Sigmoid colon (tissue), 6 donors: ENCODE measurements at regions not wholly inside any gene's neighbourhood (a gene's known extent, or its start where the extent isn't known, plus 50 kb on each side); places are given as distances from the start of the nearest gene placed in this dataset.

Source experiments
- DNase-seq: peaks from one replicate; pipeline ENCODE4 v3.0.0-alpha.2; 2019
- H3K27ac ChIP-seq, 4 donors: fragments of 200-600 bp; sonication (generic); one replicate each; pipeline ENCODE4 v1.5.1; 2016 to 2019; ENCODE audit warnings: mild to moderate bottlenecking in 1 of 4
- H3K27me3 ChIP-seq, 3 donors: fragments of 200-600 bp; sonication (generic); one replicate each; pipeline ENCODE4 v1.5.1; 2019; ENCODE audit warnings: mild to moderate bottlenecking in 1 of 3
- H3K36me3 ChIP-seq, 4 donors: fragments of 200-600 bp; sonication (generic); one replicate each; pipeline ENCODE4 v1.5.1; 2016 to 2019
- H3K4me1 ChIP-seq, 4 donors: fragments of 200-600 bp; sonication (generic); one replicate each; pipeline ENCODE4 v1.5.1; 2017 to 2019
- H3K4me3 ChIP-seq, 4 donors: fragments of 200-600 bp; sonication (generic); one replicate each; pipeline ENCODE4 v1.5.1; 2017 to 2019; ENCODE audit warnings: mild to moderate bottlenecking in 2 of 4, moderate library complexity in 1 of 4
- H3K9me3 ChIP-seq, 4 donors: fragments of 200-600 bp in 3 of 4; sonication (generic) in 3 of 4; one replicate each; pipeline versions ENCODE4 v1.5.1 to v1.6.1; 2013 to 2019
- EP300 ChIP-seq, 4 donors: sonication (generic); formaldehyde crosslinking; IDR thresholded peaks; one replicate each; pipeline ENCODE4 v1.6.1; 2017; ENCODE audit warnings: antibody characterized with exemption in 4 of 4
- POLR2A ChIP-seq, 2 donors: fragments of 450-650 bp; IDR thresholded peaks; one replicate each; pipeline ENCODE4 v1.6.1; 2016; ENCODE audit warnings: antibody characterized with exemption in 2 of 2, mild to moderate bottlenecking in 2 of 2, moderate library complexity in 2 of 2
- POLR2AphosphoS5 ChIP-seq, 4 donors: sonication (generic); formaldehyde crosslinking; IDR thresholded peaks; one replicate each; pipeline ENCODE4 v1.6.1; 2017; ENCODE audit warnings: antibody characterized with exemption in 4 of 4
- WGBS, 2 donors: extraction: QIAGEN DNeasy Blood & Tissue Kit; methylation state at CpG; one replicate each; pipeline ENCODE4 v1.1.7; 2013; 5-methylcytosine and 5-hydroxymethylcytosine counted together
- intact Hi-C: fragments of 100-400 bp; cut with DNase I; formaldehyde crosslinking; loops from one replicate; pipeline ENCODE4 v1.15.1; 2023
- small RNA-seq, 3 donors: library from RNA; depleted of rRNA; stranded (forward); fragments of <200 nt; gene quantifications; one replicate each; pipeline ENCODE3, GENCODE V24; 2016
- TF ChIP-seq, protein P1 (sequence below), 4 experiments: fragments of 450-650 bp in 3 of 4; fragments of 200-600 bp in 1 of 4; IDR thresholded peaks; one replicate each; pipeline ENCODE4 v1.5.1; 2016 to 2019; ENCODE audit warnings: antibody characterized with exemption in 4 of 4, mild to moderate bottlenecking in 3 of 4, moderate library complexity in 2 of 4
- donor health status: healthy with polysubstance abuse.
- donor health status: healthy.

DNA sequence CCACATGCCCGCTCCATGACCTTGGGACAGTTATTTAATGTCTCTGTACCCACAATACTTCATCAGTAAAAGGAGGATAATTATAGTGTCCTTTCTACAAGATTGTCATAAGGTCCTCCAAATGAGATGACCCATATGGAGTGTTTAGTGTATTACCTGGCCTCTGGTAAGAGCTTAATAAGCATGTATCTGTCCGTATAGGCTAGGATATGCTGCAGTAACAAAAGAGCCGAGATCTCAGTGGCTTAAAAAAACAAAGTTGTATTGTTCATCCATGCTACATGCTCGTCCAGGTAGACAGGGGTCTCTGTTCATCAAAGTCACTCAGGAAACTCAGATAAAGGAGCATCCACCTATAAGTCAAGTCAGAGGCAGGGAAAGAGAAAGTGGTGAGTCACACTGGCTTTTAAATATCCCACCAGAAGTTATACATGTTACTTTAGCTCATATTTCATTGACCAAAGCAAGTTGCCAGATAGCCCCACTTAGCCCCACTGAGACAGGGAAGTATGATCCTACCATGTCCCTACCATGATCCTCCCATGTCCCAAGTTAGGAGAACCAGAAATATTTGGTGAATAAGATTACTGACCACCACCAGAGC is 53.0 kb upstream of the KAZN start:
- Histone ChIP-seq H3K9me3 (no peaks in the 10 kb centered on the region), H3K27ac (no peak overlapping the region), H3K27me3 (no peaks in the 10 kb centered on the region), H3K36me3 (no peaks in the 10 kb centered on the region), H3K4me1 (no peaks in the 10 kb centered on the region), H3K4me3 (no peak overlapping the region)
- TF ChIP-seq, protein P1, sequence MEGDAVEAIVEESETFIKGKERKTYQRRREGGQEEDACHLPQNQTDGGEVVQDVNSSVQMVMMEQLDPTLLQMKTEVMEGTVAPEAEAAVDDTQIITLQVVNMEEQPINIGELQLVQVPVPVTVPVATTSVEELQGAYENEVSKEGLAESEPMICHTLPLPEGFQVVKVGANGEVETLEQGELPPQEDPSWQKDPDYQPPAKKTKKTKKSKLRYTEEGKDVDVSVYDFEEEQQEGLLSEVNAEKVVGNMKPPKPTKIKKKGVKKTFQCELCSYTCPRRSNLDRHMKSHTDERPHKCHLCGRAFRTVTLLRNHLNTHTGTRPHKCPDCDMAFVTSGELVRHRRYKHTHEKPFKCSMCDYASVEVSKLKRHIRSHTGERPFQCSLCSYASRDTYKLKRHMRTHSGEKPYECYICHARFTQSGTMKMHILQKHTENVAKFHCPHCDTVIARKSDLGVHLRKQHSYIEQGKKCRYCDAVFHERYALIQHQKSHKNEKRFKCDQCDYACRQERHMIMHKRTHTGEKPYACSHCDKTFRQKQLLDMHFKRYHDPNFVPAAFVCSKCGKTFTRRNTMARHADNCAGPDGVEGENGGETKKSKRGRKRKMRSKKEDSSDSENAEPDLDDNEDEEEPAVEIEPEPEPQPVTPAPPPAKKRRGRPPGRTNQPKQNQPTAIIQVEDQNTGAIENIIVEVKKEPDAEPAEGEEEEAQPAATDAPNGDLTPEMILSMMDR (IDR thresholded peaks at IDR 0.05) = no peak
- TF ChIP-seq POLR2AphosphoS5 (IDR thresholded peaks at IDR 0.05) (no peak), POLR2A (IDR thresholded peaks at IDR 0.05) (no peak), EP300 (IDR thresholded peaks at IDR 0.05) (no peak)
- WGBS, 2 donors = 88 to 90% methylated on average over 4 of the region's 4 CpGs
- DNase-seq = no peak
- intact Hi-C loops = no loop called here

DNA sequence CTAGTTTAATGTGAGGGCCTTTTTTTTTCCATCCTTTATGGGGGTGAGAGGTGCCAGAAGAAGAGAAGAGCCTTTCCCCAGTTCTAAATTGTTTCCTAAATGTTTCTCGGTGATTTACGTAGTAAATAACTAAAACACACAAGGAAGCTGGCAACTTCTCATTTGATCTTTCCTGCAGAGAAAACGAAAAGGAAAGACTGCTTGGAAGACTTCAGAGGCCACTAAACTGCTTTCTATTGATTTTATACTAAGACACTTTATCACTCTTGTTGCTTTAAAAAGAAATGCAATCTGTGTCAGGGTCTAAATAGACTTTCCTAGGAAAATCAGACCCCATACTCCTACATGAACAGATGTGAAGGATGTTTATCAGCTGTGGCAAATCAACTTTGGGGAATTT is 52.1 kb upstream of the KAZN start:
- TF ChIP-seq EP300 (IDR thresholded peaks at IDR 0.05) (no peak), POLR2AphosphoS5 (IDR thresholded peaks at IDR 0.05) (no peak), POLR2A (IDR thresholded peaks at IDR 0.05) (no peak)
- TF ChIP-seq, protein P1 (IDR thresholded peaks at IDR 0.05) = no peak
- no peak overlapping the region for H3K4me3 ChIP-seq
- H3K9me3 ChIP-seq = no peaks in the 10 kb centered on the region
- no peak overlapping the region for H3K27ac ChIP-seq
- no peaks in the 10 kb centered on the region for H3K4me1 ChIP-seq
- no peaks in the 10 kb centered on the region for H3K27me3 ChIP-seq
- DNase-seq = no peak
- intact Hi-C loops = no loop called here
- H3K36me3 ChIP-seq = no peaks in the 10 kb centered on the region
- 51 to 64% methylated on average over 3 of the region's 3 CpGs for WGBS, 2 donors

Small RNA genes lying in the stretch of these regions (small RNA-seq; reads per million reads assigned to genes)
- 0 reads per million in 3 donors for gene RNU6-1265P
